ENCODE measurements at regions not wholly inside any gene's neighbourhood (a gene's known extent, or its start where the extent isn't known, plus 50 kb on each side); places are given as distances from the start of the nearest gene placed in this dataset.

DNA sequence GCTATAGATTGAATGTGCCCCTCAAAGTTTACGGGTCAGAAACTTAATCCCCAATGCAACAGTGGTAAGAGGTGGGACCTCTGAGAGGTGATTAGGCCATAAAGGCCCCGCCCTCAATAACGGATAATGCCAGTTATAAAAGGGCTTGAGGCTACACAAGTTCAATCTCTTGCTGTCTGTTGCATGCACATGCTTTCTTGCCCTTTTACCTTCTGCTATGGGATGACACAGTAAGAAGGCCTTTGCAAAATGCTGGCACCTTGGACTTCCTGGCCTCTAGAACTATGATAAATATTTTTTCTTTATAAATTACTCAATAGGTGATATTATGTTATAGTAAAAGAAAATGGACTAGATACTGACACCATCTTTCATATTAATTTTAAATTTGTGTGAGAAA, 806.1 kb downstream of the TENT5A start:
- no peak for TF ChIP-seq FOXP2 (optimal IDR thresholded peaks at IDR 0.05; ENCODE audit: borderline replicate concordance, extremely low read depth, extremely low read length, insufficient read depth)
- no peak for TF ChIP-seq REST (IDR thresholded peaks at IDR 0.05; ENCODE audit: insufficient read depth in 1 of 2, low read depth in 2 of 2, low read length in 2 of 2)
- no peak for TF ChIP-seq POLR2AphosphoS5 (IDR thresholded peaks at IDR 0.05; ENCODE audit: low read depth, low read length)
- TF ChIP-seq TAF1 (IDR thresholded peaks at IDR 0.05; ENCODE audit: borderline replicate concordance, insufficient read depth, low read length): no peak
- TF ChIP-seq SIN3A (IDR thresholded peaks at IDR 0.05; ENCODE audit: borderline replicate concordance, insufficient read depth, low read length): no peak

DNA sequence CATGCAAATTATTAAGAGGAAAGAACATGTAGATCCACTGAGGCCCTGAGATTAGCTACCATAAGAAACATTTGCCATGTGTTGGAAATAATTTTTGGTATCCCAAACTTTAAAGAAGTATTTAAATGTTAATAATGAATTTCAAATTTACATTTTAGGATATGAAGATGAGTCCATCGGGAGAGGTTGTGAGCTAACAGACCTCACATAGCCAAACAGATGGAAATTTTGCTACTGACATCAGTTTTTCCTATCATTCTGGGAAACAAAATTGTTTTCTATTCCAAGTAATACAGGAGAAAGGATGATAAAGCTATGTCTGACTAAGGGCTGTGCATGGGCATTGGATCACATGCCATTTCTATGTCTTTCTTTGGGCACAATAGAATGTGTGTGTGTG, 809.6 kb downstream of the TENT5A start:
- no peak for TF ChIP-seq SIN3A (IDR thresholded peaks at IDR 0.05; ENCODE audit: borderline replicate concordance, insufficient read depth, low read length)
- no peak for TF ChIP-seq REST (IDR thresholded peaks at IDR 0.05; ENCODE audit: insufficient read depth in 1 of 2, low read depth in 2 of 2, low read length in 2 of 2)
- TF ChIP-seq POLR2AphosphoS5 (IDR thresholded peaks at IDR 0.05; ENCODE audit: low read depth, low read length): no peak
- TF ChIP-seq FOXP2 (optimal IDR thresholded peaks at IDR 0.05; ENCODE audit: borderline replicate concordance, extremely low read depth, extremely low read length, insufficient read depth): no peak
- no peak for TF ChIP-seq TAF1 (IDR thresholded peaks at IDR 0.05; ENCODE audit: borderline replicate concordance, insufficient read depth, low read length)

DNA sequence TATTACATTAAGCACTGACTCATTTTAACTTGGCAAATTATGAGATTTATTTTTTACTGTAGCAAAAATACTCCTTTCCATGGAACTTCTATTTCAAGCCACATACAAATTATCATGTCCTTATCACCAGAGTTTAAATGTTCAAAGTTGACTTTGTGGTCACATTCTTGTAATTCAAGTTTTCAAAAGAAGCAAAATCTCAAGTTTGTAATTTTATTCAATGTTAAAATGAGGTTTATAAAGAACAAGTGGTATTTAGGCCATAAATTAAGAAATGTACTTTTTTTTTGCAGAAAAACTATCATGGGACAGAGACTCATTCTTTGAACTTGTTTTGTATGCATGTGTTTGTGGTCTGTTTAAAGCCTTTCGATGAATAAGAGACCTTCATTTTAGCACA, 811.5 kb downstream of the TENT5A start:
- TF ChIP-seq POLR2AphosphoS5 (IDR thresholded peaks at IDR 0.05; ENCODE audit: low read depth, low read length) (no peak), FOXP2 (optimal IDR thresholded peaks at IDR 0.05; ENCODE audit: borderline replicate concordance, extremely low read depth, extremely low read length, insufficient read depth) (no peak), TAF1 (IDR thresholded peaks at IDR 0.05; ENCODE audit: borderline replicate concordance, insufficient read depth, low read length) (no peak), SIN3A (IDR thresholded peaks at IDR 0.05; ENCODE audit: borderline replicate concordance, insufficient read depth, low read length) (no peak), REST (IDR thresholded peaks at IDR 0.05; ENCODE audit: insufficient read depth in 1 of 2, low read depth in 2 of 2, low read length in 2 of 2) (no peak)

DNA sequence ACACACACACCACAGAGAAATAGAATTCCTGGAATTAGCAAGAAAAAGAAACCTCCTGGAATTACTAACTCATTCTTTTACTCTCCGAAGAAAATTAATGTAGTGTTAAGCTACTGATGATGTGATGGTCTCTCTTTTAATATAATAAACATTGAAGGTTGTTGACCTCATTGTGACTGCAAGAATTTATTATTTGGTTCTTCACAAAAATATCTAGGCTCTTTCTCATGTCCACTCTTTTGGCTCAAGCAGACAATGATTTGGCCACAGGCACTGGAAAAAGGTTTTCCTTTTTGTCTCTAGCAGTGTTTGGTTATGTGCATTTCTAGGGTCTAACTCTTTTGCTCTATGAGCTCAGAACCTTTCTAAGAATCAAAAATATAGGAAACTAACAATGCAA, 811.9 kb downstream of the TENT5A start:
- TF ChIP-seq POLR2AphosphoS5 (IDR thresholded peaks at IDR 0.05; ENCODE audit: low read depth, low read length) (no peak), FOXP2 (optimal IDR thresholded peaks at IDR 0.05; ENCODE audit: borderline replicate concordance, extremely low read depth, extremely low read length, insufficient read depth) (no peak), REST (IDR thresholded peaks at IDR 0.05; ENCODE audit: insufficient read depth in 1 of 2, low read depth in 2 of 2, low read length in 2 of 2) (no peak), SIN3A (IDR thresholded peaks at IDR 0.05; ENCODE audit: borderline replicate concordance, insufficient read depth, low read length) (no peak), TAF1 (IDR thresholded peaks at IDR 0.05; ENCODE audit: borderline replicate concordance, insufficient read depth, low read length) (no peak)

DNA sequence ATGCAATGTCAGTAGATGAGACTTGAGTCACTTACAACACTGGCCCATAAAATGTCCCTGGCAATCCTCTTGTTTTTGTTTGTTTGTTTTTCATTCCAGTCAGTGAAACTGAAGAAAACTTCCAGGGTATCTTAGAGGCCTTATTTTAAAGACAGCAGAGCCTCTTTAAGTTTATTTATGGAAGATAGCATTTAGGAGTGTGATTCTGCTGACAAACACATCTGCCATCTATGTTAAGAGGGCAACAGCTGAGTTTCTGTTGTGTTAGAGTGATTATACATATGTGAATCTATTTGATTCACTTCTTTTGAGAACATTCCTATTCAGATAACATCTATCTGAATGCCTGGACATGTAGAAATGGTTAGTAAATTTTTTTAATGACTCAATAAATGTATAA, 812.6 kb downstream of the TENT5A start:
- TF ChIP-seq SIN3A (IDR thresholded peaks at IDR 0.05; ENCODE audit: borderline replicate concordance, insufficient read depth, low read length): no peak

Measured in PFSK-1 (cell line).